ENCODE measurements at regions not wholly inside any gene's neighbourhood (a gene's known extent, or its start where the extent isn't known, plus 50 kb on each side); places are given as distances from the start of the nearest gene placed in this dataset.

- Histone ChIP-seq H2AFZ (replicated peaks; ENCODE audit: low read length, poor library complexity) (no peak overlapping the region), H2BK15ac (ENCODE audit: low read depth, low read length) (no peak overlapping the region), H3K36me3 (ENCODE audit: control insufficient read depth, insufficient read depth, low read length) (no peaks in the 10 kb centered on the region), H4K8ac (ENCODE audit: low read depth in 2 of 2, low read length in 2 of 2) (no peak overlapping the region), H3K9me3 (ENCODE audit: control insufficient read depth, insufficient read depth, low read length) (no peaks in the 10 kb centered on the region), H3K4ac (ENCODE audit: low read depth, low read length) (no peak overlapping the region), H2AK5ac (ENCODE audit: low read depth, low read length) (no peak overlapping the region), H3K4me3 (ENCODE audit: insufficient read depth, low read depth, low read length) (no peak overlapping the region), H3K14ac (replicated peaks; ENCODE audit: low read depth, low read length) (no peak overlapping the region), H3K9me1 (ENCODE audit: insufficient read depth, low read length) (0 out of 2 replicates have a peak, but pooled peaks cover 3% of the 10 kb centered on the region), H2BK5ac (ENCODE audit: low read depth, low read length, poor library complexity, severe bottlenecking) (no peak overlapping the region), H2AK9ac (replicated peaks; ENCODE audit: low read depth, low read length, poor library complexity) (no peak overlapping the region), H3K18ac (ENCODE audit: low read depth, low read length) (no peak overlapping the region), H3K23ac (ENCODE audit: low read depth, low read length) (no peak overlapping the region), H4K5ac (ENCODE audit: low read depth, low read length) (no peak overlapping the region), H3K4me1 (ENCODE audit: control insufficient read depth, insufficient read depth, low read length) (no peaks in the 10 kb centered on the region), H4K20me1 (ENCODE audit: insufficient read depth, low read length) (no peaks in the 10 kb centered on the region), H2BK120ac (ENCODE audit: low read depth, low read length) (no peak overlapping the region), H2BK20ac (ENCODE audit: low read depth, low read length) (no peak overlapping the region), H3K79me1 (ENCODE audit: low read depth in 1 of 2, low read length in 2 of 2) (no peaks in the 10 kb centered on the region), H3K9ac (ENCODE audit: low read depth, low read length) (no peak overlapping the region), H3K4me2 (ENCODE audit: low read depth, low read length) (no peak overlapping the region), H4K91ac (ENCODE audit: insufficient read depth, low read depth, low read length) (no peak overlapping the region), H3K56ac (ENCODE audit: extremely low read depth, insufficient read depth, low read length) (no peak overlapping the region), H3K27me3 (ENCODE audit: control insufficient read depth, insufficient read depth, low read length) (no peaks in the 10 kb centered on the region), H3K27ac (ENCODE audit: insufficient read depth, low read length) (no peak overlapping the region)
- ChIA-PET CTCF (interaction anchor here (0.8 to 0.9 kb wide), 2 partner anchors 9 to 17 kb away, joined by 3 to 4 read pairs; no protein-coding TSS in a partner anchor), POLR2A (ENCODE audit: unreplicated experiment) (no interaction called here)
- dilution Hi-C loops (cut with HindIII; ENCODE audit: low sequenced_read_pairs, unreplicated experiment) (no loop called here), in situ Hi-C loops (cut with MboI; ENCODE audit: low sequenced_read_pairs) (loop anchor here (10.0 kb wide), 1 partner anchor 722 kb away; no protein-coding TSS in a partner anchor), intact Hi-C loops (cut with micrococcal nuclease) (no loop called here)
- no CpG with 5 or more reads among the region's 3 CpGs for WGBS, 2 experiments (ENCODE audit: extremely low coverage in 2 of 2, insufficient read length in 1 of 2)
- DNase-seq, result no peak
- no peak for ATAC-seq (ENCODE audit: low read depth)
- no TSS peak for BruUV-seq (replicated peaks)
- TF ChIP-seq FOS (IDR thresholded peaks at IDR 0.05; ENCODE audit: low read depth, low read length) (no peak), CEBPB (IDR thresholded peaks at IDR 0.05; ENCODE audit: low read depth, low read length) (no peak), MAZ (IDR thresholded peaks at IDR 0.05; ENCODE audit: borderline replicate concordance, low read depth, low read length) (no peak), CHD1 (IDR thresholded peaks at IDR 0.05; ENCODE audit: low read depth, low read length) (no peak), RAD21 (IDR thresholded peaks at IDR 0.05; ENCODE audit: low read length) (no peak), RCOR1 (IDR thresholded peaks at IDR 0.05; ENCODE audit: insufficient replicate concordance, low read length) (no peak), POLR2A (IDR thresholded peaks at IDR 0.05; ENCODE audit: low read depth, low read length) (no peak), MXI1 (IDR thresholded peaks at IDR 0.05; ENCODE audit: borderline replicate concordance, low read depth, low read length) (no peak), SMC3 (IDR thresholded peaks at IDR 0.05; ENCODE audit: low read depth, low read length) (no peak), MAFK (IDR thresholded peaks at IDR 0.05; ENCODE audit: low read depth, low read length) (no peak), BHLHE40 (IDR thresholded peaks at IDR 0.05; ENCODE audit: low read depth, low read length) (no peak), USF2 (IDR thresholded peaks at IDR 0.05; ENCODE audit: low read depth, low read length) (no peak), NFE2L2 (IDR thresholded peaks at IDR 0.05; ENCODE audit: low read depth, low read length) (no peak), RFX5 (IDR thresholded peaks at IDR 0.05; ENCODE audit: low read depth, low read length) (no peak)
- TF ChIP-seq, protein P1, sequence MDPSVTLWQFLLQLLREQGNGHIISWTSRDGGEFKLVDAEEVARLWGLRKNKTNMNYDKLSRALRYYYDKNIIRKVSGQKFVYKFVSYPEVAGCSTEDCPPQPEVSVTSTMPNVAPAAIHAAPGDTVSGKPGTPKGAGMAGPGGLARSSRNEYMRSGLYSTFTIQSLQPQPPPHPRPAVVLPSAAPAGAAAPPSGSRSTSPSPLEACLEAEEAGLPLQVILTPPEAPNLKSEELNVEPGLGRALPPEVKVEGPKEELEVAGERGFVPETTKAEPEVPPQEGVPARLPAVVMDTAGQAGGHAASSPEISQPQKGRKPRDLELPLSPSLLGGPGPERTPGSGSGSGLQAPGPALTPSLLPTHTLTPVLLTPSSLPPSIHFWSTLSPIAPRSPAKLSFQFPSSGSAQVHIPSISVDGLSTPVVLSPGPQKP (IDR thresholded peaks at IDR 0.05; ENCODE audit: borderline replicate concordance, low read depth, low read length), result no peak
- TF ChIP-seq, protein P2, sequence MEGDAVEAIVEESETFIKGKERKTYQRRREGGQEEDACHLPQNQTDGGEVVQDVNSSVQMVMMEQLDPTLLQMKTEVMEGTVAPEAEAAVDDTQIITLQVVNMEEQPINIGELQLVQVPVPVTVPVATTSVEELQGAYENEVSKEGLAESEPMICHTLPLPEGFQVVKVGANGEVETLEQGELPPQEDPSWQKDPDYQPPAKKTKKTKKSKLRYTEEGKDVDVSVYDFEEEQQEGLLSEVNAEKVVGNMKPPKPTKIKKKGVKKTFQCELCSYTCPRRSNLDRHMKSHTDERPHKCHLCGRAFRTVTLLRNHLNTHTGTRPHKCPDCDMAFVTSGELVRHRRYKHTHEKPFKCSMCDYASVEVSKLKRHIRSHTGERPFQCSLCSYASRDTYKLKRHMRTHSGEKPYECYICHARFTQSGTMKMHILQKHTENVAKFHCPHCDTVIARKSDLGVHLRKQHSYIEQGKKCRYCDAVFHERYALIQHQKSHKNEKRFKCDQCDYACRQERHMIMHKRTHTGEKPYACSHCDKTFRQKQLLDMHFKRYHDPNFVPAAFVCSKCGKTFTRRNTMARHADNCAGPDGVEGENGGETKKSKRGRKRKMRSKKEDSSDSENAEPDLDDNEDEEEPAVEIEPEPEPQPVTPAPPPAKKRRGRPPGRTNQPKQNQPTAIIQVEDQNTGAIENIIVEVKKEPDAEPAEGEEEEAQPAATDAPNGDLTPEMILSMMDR (conservative IDR thresholded peaks at IDR 0.05; ENCODE audit: low read depth, low read length), result no peak
These were observed 265.3 kb upstream of the TCF4 start for GRCh38 chr18:55853268-55853667.

Data from IMR-90 (cell line).